Suppressor macrophage treated with lipopolysaccharide for 1 hour (primary cell): ENCODE measurements at regions not wholly inside any gene's neighbourhood (a gene's known extent, or its start where the extent isn't known, plus 50 kb on each side); places are given as distances from the start of the nearest gene placed in this dataset.
A peak's percentile ranks its signal among the peaks of the same experiment; 100 is the strongest.
"Not testable (repeated sequence)": the region's sequence is repeated elsewhere in the genome, so short reads cannot be mapped to it uniquely, and the experiment has no call there.

Experiments used
- DNase-seq, 3 donors: peaks; one replicate each; pipeline ENCODE4 v3.0.0-alpha.2; 2020 to 2022

DNA sequence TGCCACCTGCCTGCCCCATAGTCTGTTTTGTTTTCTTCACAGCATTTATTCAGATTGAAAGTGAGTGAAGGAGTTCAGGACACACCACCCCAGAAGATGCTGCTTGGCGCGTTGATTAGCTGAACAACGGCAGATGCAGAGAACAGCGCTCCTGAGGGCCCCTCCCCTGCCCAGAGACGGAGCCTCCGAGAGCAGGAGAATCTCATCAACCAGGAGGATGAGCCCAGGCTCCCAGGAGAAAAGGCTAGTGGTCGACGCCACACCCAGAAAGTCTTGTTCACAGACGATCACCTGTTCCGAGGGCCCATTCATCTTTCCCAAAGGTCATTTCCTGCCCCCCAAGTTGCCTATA lies 180.4 kb upstream of the PPP1R26 start:
- no peak for DNase-seq

DNA sequence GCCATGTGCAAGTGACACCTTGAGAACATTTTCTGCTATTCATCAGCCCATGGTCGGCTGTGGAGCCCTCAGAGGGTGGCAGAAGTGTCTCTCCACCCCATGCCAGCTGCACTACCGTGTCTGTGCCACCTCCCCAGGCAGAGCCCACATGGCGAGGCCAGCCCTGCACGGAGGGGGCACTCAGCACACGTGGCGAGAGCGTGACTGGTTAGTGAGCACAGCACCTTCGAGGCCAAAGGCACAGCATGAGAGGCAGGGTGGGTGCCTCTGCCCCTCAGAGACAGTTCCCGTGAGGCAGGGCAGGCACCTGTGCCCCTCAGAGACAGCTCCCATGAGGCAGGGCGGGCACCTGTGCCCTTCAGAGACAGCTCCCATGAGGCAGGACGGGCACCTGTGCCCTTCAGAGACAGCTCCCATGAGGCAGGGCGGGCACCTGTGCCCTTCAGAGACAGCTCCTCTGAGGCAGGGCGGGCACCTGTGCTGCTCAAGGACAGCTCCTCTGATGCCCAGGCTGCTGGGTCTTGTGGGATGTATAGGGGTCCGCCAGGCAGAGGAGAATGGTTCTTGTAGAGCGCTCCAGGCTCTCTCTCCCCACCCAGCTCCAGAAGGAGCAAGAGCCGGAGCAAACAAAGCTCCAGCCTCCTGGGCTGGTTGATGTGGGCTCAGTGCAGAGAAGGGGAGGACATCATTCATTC lies 179.8 kb upstream of the PPP1R26 start:
- DNase-seq: peak in 1 of 3 donors; percentile 12

DNA sequence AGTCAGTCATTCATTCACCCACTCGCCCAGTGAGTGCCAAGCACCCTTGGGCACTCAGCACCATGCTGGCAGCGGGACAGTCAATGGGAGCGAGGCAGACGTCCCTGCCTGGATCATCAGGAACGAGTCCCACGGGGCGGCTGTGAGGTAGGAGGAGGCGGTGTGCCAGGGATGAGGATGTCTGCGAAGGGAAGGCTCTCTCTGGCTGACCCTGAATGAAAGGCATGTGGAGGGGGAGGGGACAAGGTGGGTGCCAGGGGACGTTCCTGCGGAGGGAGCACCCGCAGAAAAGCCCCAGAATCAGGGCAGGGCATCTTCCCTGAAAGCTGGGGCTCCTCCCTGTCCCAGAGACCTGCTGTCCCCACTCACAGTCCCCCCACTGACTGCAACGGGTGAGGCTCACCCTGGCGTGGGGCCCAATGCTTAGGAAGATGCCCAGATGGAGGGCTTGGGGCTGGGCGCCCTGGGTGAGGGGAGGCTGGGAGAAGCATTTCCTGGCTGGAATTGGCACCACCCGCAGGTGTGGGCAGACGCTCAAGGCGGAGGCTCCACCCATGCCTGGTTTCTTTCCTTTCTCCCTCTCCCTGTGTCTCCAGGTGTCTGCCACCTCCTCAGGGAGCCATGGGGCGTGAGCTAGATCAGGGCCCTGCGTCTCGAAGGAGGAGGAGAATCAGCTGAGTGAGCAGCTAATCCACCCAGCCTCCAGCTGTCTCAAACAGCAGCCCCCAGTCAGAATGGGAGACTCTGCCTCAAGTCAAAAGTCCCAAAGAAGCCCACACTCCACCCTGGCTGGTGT lies 179.0 kb upstream of the PPP1R26 start:
- no peak for DNase-seq

DNA sequence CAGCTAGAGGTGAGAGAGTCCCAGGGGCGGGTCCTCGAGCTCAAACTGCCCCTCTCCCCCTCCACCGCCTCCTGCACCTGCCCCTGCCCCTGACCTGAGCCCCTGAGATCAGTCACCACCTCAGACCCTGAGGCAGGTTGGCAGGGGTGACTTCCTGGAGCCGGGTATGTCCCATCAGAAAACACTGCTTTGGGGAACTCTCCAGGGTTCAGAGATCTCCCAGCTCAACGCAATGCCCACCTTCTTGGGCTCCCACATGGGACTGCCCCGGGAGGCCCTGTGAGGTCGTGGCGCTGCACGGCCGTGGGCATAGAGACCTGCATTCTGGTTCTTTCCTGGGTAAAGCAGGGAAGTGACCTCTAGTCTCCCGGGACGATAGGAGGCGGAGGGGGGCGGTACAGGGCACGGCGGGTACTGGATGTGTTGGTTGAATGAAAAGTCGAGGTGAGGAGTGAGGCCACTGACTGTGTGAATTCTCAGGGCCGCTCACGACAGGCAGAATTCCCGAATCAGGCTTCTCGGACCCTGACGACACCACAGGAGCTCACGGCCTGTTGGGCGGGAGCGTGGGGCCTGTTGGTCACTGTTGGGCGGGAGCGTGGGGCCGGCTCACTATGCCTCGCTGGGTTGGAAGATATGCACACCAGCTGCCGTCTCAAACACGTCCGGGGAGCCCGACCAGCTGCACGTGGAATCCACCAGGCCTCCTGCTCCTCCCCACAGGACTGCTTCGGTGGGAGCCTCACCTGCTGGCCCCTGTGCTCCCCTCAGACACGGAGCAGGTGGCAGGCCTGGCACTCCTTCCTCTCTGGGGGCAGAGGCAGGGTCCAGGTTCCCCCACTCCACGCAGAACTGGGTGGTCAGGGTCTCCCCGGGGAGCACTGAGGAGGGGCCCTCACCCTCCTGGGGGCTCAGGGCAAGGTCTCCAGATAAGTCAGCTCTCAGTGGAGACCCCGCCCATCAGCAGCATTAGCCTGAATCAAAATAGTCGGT lies 178.0 kb upstream of the PPP1R26 start:
- no peak for DNase-seq

DNA sequence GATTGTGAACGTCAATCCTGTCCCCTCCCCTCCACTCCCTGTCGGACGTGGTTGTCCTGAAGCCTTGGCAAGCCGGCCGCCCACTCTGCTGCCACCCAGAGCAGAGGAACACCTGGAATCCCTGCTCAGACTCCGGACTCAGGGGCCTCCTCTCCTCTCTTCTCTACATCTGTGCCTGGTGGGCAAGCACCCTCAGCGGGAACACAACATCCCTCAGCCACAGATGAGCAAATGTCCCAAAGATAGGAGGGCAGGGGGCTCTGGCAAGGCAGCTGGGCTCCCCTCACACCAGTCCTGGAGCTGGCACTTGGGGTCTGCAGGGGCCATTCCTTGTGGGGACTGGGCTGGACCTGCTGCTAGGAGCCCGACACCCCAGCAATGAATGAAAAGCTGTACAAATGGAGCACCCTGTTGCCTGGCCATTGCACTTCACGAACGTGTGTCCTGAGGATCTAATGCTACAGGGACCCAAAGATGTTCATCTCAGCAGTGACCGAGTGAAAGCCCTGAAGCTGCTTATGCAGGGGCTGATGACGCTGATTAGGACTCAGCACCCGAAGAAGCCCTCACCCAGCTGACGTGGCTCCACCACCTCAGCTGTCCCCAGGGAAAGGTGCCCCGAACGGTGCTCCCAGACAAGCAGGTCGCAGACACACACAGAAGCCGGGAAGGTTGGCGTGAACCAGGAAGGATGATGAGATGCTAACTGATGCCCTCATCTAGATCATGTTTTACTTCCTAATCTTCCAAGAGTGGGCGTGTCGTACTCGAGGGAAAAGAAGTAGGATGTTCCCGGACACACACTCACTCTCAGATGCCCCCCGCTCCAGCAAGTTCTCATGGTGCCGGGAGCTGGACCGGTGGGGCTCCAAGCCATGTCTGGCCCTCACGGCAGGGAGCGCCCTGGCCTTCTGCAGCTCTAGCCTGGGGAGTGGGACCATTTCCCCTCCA lies 177.0 kb upstream of the PPP1R26 start:
- DNase-seq: no peak

DNA sequence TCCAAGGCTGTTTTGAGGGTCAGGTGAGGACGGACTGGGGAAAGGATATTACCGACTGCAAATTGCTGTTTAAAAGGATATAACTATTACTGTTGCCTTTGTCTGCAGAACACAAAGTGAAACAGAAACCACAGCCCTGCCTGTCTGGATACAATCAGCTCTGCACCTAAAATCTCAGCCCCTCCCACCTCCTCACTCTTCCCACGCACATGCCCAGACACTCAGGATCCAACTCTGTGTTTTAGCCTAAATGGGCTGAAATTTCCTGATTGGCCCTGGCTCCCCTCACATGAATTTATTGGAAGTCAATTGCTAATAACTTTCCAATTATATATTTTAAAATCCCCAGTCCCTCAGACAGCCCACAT lies 176.3 kb upstream of the PPP1R26 start:
- no peak for DNase-seq

DNA sequence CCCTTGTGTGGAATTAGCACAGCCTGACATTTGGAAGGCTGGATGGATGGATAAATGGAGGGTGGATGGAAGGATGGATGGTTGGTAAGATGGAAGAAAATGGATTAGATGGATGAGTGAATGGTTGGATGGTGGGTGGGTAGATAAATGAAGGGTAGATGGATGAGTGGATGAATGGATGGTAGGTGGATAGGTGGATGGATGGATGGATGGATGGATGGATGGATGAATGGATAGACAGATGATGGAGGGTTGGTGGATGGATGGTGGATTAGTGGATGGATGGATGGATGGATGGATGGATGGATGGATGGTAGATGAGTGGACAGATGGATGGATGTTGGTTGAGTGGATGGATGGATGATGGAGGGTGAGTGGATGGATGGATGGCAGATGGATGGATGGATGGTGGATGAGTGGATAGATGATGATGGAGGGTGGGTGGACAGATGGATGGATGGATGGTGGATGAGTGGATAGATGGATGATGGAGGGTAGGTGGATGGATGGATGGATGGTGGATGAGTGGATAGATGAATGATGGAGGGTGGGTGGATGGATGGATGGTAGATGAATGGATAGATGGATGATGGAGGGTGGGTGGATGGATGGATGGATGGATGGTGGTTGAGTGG lies 175.6 kb upstream of the PPP1R26 start:
- no peak for DNase-seq

DNA sequence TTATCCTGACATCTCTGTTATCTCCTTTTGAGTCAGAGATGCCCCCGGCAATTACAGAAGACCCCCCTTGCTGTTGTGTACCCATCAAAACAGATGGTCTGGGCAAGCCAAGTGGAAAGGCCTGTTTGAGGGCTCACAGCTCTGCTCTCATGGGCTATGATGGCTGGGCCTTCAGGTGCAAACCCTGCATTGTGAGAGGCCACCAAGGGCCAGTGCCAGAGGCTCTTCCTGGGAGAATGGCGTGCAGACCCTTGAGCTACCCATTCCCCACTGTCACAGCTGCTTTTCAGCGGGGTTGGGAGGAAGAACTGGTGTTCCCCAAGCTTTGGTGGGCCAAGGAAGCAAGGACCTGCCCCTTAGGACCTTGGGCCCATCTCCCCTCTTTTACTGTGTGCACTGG lies 174.7 kb upstream of the PPP1R26 start:
- no peak for DNase-seq

DNA sequence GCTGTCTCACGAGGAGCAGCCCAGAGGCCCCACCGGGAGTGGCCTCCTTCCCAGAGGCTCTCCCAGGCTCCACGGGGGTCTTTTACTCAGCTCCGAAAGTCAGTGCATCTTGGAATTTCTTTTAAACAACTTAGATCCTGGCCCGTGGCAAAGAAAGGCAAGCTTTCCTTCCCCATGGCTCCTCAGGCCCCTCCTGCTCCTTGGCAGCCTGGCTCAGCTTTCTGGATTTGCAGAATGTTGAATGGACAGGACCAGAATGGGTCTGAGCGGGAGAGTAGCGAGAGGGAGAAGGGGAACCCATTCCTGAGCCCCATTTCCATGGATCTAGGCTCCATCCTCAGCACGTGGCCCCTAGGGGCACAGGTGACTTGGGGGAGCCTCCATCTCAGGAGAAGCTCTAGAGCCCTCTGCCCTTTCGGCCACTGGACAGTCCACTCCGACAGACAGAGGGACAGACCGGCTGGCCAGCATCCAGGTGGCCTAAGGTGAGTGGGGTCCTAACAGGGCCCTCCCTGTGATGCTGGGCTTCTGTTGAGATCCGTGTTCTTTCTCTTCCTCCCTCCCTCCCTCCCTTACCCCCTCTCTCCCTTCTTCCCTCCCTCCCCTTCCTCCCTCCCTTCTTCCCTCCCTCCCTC lies 173.9 kb upstream of the PPP1R26 start:
- DNase-seq: no peak

DNA sequence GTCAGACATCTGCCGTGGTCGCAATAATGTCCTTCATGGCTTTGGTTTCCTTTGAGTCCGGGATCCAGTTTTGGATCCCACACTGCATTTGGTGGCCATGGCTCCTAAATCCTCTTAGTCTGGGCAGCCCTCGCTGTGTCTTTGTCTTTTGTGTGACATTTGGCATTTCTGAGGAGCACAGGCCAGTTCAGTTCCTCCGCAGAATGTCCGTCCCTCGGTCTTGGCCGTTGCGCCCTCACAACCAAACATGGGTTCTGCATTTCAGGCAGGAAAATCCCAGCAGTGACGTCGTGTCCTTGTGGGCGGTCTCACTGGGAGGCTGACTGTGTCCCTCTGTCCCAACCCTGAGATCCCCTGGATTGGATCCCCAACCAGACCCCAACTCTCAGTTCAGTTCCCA lies 172.9 kb upstream of the PPP1R26 start:
- DNase-seq: peak in 2 of 3 donors; percentile 8 to 13

DNA sequence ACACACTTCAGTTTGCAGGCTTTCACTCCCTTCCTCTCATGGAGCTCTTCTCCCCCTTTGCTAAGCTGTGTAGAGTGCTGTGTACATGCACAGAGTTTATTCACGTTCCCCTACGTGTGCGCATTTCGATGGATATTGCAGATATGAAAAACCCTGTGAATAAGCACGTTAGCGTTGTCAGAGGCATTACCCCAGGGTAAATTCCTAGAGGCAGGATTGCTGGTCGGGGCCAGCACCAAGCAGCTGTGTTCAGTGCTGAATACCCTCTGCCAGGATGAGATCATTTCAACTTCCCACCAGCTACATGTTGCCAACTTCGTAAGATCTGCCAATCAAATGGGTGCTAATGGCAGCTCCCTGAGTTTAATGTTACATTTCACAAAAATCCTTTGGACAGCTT lies 172.3 kb upstream of the PPP1R26 start:
- no peak for DNase-seq

DNA sequence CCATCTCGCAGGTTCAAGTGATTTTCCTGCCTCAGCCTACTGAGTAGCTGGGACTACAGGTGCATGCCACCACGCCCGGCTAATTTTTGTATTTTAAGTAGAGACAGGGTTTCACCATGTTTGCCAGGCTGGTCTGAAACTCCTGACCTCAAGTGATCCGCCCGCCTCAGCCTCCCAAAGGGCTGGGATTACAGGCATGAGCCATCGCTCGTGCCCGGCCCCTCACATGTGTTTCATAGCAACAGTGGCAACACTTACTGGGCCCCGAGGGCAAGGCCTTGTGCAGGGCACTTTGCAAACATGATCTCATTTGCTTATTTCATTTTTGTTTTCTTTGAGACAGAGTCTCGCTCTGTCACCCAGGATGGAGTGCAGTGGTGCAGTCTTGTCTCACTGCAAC lies 171.7 kb upstream of the PPP1R26 start:
- not testable (repeated sequence) for DNase-seq

DNA sequence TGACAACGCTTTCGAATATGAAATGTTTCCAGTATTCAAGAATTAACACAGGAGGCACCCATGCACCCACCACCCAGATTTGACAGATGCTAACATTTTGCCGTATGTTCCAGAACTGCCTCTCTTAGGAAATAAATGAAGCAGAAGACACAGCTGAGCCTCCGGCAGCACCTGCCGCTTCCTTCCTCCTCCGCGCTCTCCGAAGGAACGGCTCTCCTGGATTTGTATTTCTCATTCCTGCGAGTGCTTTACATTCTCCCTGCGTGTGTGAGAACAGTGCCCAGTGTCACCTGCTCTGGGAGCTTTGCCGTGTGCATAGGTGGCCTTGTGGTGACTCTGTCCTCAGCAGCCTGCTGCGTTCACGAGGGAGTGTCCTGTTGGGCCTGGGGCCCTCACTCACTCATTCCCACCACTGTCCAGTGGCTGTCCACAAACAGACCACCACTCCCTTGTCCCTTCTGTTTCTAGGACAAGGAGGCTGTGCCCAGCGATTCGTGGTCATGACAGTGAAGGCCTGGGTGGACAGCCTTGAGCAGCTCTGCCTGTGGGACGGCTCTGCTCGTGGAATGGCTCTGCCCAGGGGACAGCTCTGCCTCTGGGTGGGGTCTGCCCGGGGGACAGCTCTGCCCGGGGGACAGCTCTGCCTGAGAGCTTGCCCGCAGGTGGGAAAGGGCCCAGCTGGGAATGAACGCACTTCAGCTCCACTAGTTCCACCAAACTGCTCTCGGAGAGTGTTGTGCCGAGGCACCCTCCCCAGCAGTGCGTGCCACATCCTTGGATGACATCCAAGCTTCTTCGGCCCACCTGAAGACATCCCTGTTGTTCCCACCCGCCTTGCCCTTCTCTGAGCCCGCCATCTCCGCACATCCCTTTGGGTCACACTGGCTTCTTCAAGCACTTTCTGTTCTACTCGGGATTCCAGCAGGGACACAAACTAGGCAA lies 170.5 kb upstream of the PPP1R26 start:
- no peak for DNase-seq

DNA sequence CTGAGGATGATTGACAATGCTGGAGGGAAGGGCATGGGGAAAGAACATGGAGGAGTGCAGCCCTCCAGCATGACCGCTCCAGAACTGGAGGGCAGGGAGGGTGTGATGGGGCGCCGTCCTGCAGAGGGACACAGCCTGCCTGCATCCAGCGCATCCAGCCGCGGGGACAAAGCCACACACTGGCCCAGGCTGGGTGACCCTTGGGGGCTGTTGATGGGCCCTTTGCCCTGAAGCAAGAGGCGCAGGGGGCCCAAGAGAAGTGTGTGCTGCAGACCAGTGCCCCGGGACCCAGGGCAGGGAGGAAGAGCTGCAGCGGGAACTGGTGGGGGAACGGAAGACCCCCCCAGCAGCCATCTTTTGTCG lies 169.8 kb upstream of the PPP1R26 start:
- no peak for DNase-seq

DNA sequence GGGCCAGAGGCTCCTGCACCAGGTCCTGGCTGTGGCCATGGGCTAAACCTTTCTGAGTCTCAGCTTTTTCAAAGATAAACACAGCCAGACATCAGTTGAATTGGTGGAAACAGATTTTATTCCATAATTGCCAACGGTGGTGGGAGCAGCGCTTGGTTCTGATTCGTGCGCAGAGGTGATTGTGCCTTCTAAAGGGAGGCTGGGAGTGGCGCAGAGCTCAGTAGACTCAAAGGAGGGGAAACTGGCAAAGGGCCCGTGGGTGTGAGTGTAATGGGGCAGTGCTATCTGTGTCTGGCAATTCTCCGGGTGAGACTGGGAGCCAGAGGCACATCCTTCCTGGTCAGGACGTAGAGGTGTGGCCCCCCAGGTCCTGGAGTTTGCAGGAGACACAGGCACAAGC lies 169.4 kb upstream of the PPP1R26 start:
- DNase-seq: no peak

DNA sequence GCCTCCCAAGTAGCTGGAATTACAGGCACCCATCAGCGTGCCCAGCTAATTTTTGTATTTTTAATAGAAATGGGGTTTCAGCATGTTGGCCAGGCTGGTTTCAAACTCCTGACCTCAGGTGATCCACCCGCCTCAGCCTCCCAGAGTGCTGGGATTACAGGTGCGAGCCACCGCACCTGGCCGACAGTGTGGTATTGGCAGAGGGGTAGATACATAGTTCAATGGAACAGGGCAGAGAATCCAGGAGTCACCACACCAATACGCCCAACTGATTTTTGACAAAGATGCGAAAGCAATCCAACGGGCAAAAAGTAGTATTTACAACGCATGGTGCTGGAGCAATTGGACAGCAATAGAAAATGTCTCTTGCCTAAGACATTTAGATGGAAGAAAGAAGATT lies 164.0 kb upstream of the PPP1R26 start:
- DNase-seq: no peak

DNA sequence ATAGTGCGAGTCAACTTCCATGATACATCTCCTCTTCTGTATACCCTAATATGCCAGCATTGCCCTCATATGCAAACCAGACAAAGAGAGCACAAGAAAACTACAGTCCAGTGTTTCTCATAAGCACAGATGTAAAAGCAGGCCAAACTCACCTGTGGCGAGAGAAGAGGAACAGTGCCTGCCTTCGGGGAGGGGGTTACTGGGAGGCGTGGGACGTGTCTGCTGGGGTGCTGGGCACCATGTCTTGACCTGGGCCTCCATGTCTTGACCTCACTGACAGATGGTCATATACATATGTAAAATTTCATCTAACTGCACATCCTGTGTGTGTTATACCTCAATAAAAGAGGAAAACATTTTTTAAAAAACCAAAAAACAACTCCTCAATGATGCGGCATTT lies 159.3 kb upstream of the PPP1R26 start:
- no peak for DNase-seq

DNA sequence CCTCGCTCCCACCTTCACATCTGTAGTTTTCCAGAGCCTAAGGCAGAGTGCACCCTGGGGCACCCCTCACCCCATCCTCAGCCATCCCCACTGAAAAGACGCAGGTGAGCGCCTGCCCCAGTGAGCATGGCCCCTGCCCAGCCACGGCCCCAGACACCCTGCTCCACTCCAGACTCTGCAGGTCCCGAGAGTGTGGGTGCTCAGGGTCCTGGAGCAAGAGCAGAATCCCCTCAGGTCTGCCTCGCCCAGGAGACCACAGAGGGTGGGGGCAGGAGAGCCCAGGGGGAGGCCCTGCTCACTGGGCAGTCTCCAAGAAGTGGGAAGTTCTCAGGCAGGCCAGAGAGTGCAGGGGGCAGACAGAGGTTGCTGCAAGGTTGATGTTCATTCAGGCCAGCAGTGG lies 158.6 kb upstream of the PPP1R26 start:
- DNase-seq: no peak

DNA sequence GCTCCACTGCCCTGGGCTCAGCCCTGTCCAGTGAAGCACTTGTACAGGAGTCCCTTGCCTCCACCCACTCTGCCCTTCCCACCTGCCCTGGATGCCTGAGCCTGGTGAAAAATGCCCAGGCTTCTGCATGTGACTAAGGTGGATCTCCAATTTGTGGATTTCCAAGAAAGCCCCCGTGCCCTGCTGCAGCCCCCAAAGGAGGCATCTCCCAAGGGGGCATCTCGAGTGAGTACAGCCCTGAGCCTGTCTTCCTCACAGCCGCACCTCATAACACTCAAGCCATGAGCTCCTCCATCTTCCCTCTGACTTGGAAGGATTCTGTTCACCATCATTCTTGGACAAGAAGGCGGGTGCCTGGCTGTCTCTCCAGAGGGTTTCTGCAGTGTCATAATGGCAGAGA lies 158.0 kb upstream of the PPP1R26 start:
- no peak for DNase-seq

DNA sequence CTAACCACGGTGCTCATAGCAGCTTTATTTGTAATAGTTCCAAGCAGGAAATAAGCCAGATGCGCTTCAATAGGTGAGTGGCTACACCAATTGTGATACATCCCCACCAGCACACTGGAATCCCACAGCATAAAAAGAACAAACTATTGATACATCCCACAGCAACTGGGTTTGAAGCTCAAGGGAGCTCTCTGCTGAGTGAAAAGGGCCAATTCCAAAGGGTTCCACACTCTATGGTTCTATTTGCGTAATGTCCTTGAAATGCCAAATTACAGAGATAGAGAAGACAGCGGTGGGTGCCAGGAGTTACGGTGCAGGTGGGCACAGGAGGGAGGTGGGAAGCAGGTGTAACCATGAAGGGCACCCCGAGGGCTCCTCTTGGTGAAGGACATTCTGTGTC lies 155.3 kb upstream of the PPP1R26 start:
- DNase-seq: no peak
